Endothelial cell of umbilical vein (primary cell): ENCODE measurements at regions not wholly inside any gene's neighbourhood (a gene's known extent, or its start where the extent isn't known, plus 50 kb on each side); places are given as distances from the start of the nearest gene placed in this dataset.

Experiments used
- BruUV-seq: library from RNA; stranded (reverse); fragments of 400-500 nt; replicated peaks from 2 replicates; lab custom pipeline; 2021; lab: Mats Ljungman, UMichigan
- CTCF ChIA-PET: fragments of 300-600, 350-600 bp; sonication (Branson Sonifier 250); formaldehyde crosslinking; loops from one replicate; lab custom pipeline; 2021; ENCODE audit warnings: antibody characterized with exemption, inconsistent platforms; lab: Charles Lee
- POLR2A ChIA-PET: fragments of 300-600, 350-600 bp; sonication (Branson Sonifier 250); formaldehyde crosslinking; loops from one replicate; lab custom pipeline; 2021; ENCODE audit warnings: antibody characterized with exemption, inconsistent platforms; lab: Charles Lee
- DNase-seq: peaks from one replicate; pipeline ENCODE4 v3.0.0-alpha.2; 2011; ENCODE audit warnings: low read depth, low spot score
- FAIRE-seq: peaks from 2 replicates; lab custom pipeline; 2011; peaks lifted over from hg19 to GRCh38; lab: Jason Lieb, UNC
- H2AFZ ChIP-seq: 2 replicates; pipeline ENCODE4 v1.6.0; 2012; ENCODE audit warnings: low read depth, low read length, control low read depth, inconsistent platforms
- H3K27ac ChIP-seq: 2 replicates; pipeline ENCODE4 v1.5.1; 2011; ENCODE audit warnings: low read depth, mild to moderate bottlenecking, control low read depth, low read length, moderate library complexity; ENCODE audit not compliant: insufficient read depth
- H3K27me3 ChIP-seq, 2 experiments: 2 replicates each; pipeline versions ENCODE4 v1.6.0 to v1.6.1; 2011; ENCODE audit warnings: low read length in 2 of 2, mixed read lengths in 1 of 2; ENCODE audit not compliant: control insufficient read depth in 2 of 2, insufficient read depth in 2 of 2
- H3K36me3 ChIP-seq, 2 experiments: 2 replicates in 1 of 2; 3 replicates in 1 of 2; pipeline ENCODE4 v1.5.1; 2011; ENCODE audit warnings: low read length in 2 of 2, mild to moderate bottlenecking in 1 of 2, moderate library complexity in 1 of 2; ENCODE audit not compliant: control insufficient read depth in 2 of 2, insufficient read depth in 2 of 2; ENCODE audit errors: extremely low read depth in 1 of 2
- H3K4me1 ChIP-seq: 3 replicates; pipeline ENCODE4 v1.5.1; 2011; ENCODE audit warnings: mild to moderate bottlenecking, low read length; ENCODE audit not compliant: control insufficient read depth, insufficient read depth; ENCODE audit errors: extremely low read depth
- H3K4me2 ChIP-seq: 2 replicates; pipeline ENCODE4 v1.6.1; 2011; ENCODE audit warnings: low read length, control low read depth, mixed read lengths; ENCODE audit not compliant: insufficient read depth
- H3K4me3 ChIP-seq, 3 experiments: fragments of 200-600 bp in 1 of 3; sonication (generic), shearing (Covaris generic) in 1 of 3; replicated peaks in 1 of 3; 2 replicates each; pipeline ENCODE4 v1.5.1; 2011 to 2016; ENCODE audit warnings: control low read depth in 3 of 3, low read length in 3 of 3, mild to moderate bottlenecking in 2 of 3, inconsistent platforms in 1 of 3, low read depth in 1 of 3, moderate library complexity in 1 of 3; ENCODE audit not compliant: insufficient read depth in 1 of 3
- H3K79me2 ChIP-seq: 2 replicates; pipeline ENCODE4 v1.6.0; 2012; ENCODE audit warnings: low read length, inconsistent platforms; ENCODE audit not compliant: control insufficient read depth, insufficient read depth
- H3K9ac ChIP-seq: replicated peaks from 2 replicates; pipeline ENCODE3; 2011; ENCODE audit warnings: low read length, control low read depth; ENCODE audit not compliant: insufficient read depth; ENCODE audit errors: extremely low read depth
- H3K9me1 ChIP-seq: replicated peaks from 3 replicates; pipeline ENCODE4 v1.6.0; 2011; ENCODE audit warnings: mild to moderate bottlenecking, low read length; ENCODE audit not compliant: control insufficient read depth, insufficient read depth; ENCODE audit errors: extremely low read depth
- H3K9me3 ChIP-seq: replicated peaks from 2 replicates; pipeline ENCODE4 v1.5.1; 2012; ENCODE audit warnings: low read length, inconsistent platforms; ENCODE audit not compliant: control insufficient read depth, insufficient read depth
- H4K20me1 ChIP-seq: replicated peaks from 2 replicates; pipeline ENCODE3; 2011; ENCODE audit warnings: mild to moderate bottlenecking, low read length; ENCODE audit not compliant: control insufficient read depth, insufficient read depth; ENCODE audit errors: extremely low read depth
- FOS ChIP-seq: IDR thresholded peaks from 2 replicates; pipeline ENCODE4 v1.6.1; 2011; ENCODE audit warnings: mild to moderate bottlenecking, low read length, moderate library complexity, borderline replicate concordance; ENCODE audit not compliant: insufficient read depth
- GATA2 ChIP-seq: IDR thresholded peaks from 2 replicates; pipeline ENCODE4 v1.7.0; 2011; ENCODE audit warnings: low read depth, mild to moderate bottlenecking, moderate library complexity, mixed read lengths, low read length; ENCODE audit not compliant: insufficient read length, insufficient read depth
- JUN ChIP-seq: IDR thresholded peaks from 2 replicates; pipeline ENCODE4 v1.6.1; 2011; ENCODE audit warnings: borderline replicate concordance, low read depth; ENCODE audit not compliant: insufficient read length, insufficient read depth
- MYC ChIP-seq: IDR thresholded peaks from one replicate; pipeline ENCODE4 v1.6.1; 2011; ENCODE audit warnings: mild to moderate bottlenecking, low read depth, low read length
- POLR2AphosphoS5 ChIP-seq: IDR thresholded peaks from 2 replicates; pipeline ENCODE4 v1.6.1; 2012; ENCODE audit warnings: low read depth, mild to moderate bottlenecking, control low read depth, low read length, moderate library complexity; ENCODE audit not compliant: insufficient read depth
- dilution Hi-C: fragments of 300-500 bp; cut with MboI; formaldehyde crosslinking; loops from one replicate; pipeline ENCODE4 v1.15.0; 2019; ENCODE audit warnings: low sequenced_read_pairs; ENCODE audit not compliant: extremely low pct_ligation_motif_present
- intact Hi-C: fragments of 100-400 bp; cut with micrococcal nuclease; formaldehyde crosslinking; loops from one replicate; pipeline ENCODE4 v1.10.0; 2022
- TF ChIP-seq, protein P1 (sequence below): IDR thresholded peaks from 2 replicates; pipeline ENCODE4 v1.6.1; 2011; ENCODE audit not compliant: insufficient read depth, insufficient read length

DNA sequence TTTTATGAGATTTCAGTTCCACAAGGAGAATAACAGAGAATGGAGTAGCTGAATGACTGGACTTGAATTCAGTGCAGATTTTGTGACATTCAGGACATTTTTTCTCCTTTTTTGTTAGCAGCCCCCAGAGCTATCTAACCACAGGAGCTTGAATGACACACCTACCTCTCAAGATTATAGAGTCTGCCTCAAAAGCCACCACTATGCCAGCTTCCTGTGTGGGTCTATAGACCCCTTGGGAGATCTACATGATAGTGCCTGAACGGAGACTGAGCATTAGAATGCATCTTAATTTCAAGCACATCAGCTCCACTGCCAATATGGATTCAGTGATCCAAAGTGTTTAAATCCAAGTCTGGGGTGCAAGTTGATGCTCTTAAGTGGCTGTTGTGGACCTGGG, 74.4 kb upstream of the ZNF648 start:
- POLR2A ChIA-PET: no interaction called here
- dilution Hi-C loops: no loop called here

DNA sequence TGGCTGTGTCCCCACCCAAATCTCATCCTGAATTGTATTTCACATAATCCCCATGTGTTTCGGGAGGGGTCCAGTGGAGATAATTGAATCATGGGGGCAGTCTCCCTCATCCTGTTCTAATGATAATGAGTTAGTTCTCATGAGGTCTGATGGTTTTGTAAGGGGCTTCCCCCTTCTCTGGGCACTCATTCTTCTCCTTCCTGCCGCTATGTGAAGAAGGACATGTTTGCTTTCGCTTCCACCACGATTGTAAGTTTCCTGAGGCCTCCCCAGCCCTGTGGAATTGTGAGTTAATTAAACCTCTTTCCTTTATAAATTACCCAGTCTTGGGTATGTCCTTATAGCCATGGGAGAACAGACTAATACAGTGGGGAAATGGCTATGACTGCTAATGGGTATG, 72.7 kb upstream of the ZNF648 start:
- FAIRE-seq: no peak

More for the DNA sequence above, 74.4 kb upstream of the ZNF648 start:
- BruUV-seq: no TSS peak
- intact Hi-C loops: no loop called here
- no peak for FAIRE-seq
- Histone ChIP-seq H3K4me2 (no peak overlapping the region), H3K9me3 (no peaks in the 10 kb centered on the region), H3K79me2 (no peaks in the 10 kb centered on the region), H3K36me3 (no peaks in the 10 kb centered on the region), H3K27ac (no peak overlapping the region), H3K4me3 (no peak overlapping the region), H4K20me1 (no peaks in the 10 kb centered on the region), H3K9ac (no peak overlapping the region), H2AFZ (no peak overlapping the region), H3K9me1 (no peaks in the 10 kb centered on the region), H3K4me1 (no peaks in the 10 kb centered on the region), H3K27me3 (no peaks in the 10 kb centered on the region)
- CTCF ChIA-PET: no interaction called here
- DNase-seq: no peak
- TF ChIP-seq GATA2: no peak
- TF ChIP-seq JUN: no peak

More for the DNA sequence above, 72.7 kb upstream of the ZNF648 start:
- Histone ChIP-seq H3K4me3 (no peak overlapping the region), H3K9me1 (no peaks in the 10 kb centered on the region), H3K9me3 (no peaks in the 10 kb centered on the region), H3K4me1 (no peaks in the 10 kb centered on the region), H3K9ac (no peak overlapping the region), H3K27ac (no peak overlapping the region), H3K36me3 (no peaks in the 10 kb centered on the region), H3K79me2 (no peaks in the 10 kb centered on the region), H4K20me1 (no peaks in the 10 kb centered on the region), H2AFZ (no peak overlapping the region), H3K27me3 (no peaks in the 10 kb centered on the region), H3K4me2 (no peak overlapping the region)
- CTCF ChIA-PET: no interaction called here
- TF ChIP-seq POLR2AphosphoS5: no peak
- TF ChIP-seq, protein P1, sequence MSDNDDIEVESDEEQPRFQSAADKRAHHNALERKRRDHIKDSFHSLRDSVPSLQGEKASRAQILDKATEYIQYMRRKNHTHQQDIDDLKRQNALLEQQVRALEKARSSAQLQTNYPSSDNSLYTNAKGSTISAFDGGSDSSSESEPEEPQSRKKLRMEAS: no peak
- no peak for TF ChIP-seq MYC
- TF ChIP-seq FOS: no peak
- POLR2A ChIA-PET: no interaction called here
- intact Hi-C loops (no loop called here), dilution Hi-C loops (no loop called here)
- BruUV-seq: no TSS peak
- no peak for DNase-seq
